GM19240 (cell line): ENCODE measurements at regions not wholly inside any gene's neighbourhood (a gene's known extent, or its start where the extent isn't known, plus 50 kb on each side); places are given as distances from the start of the nearest gene placed in this dataset.

ENCODE experiments used
- DNase-seq: peaks from one replicate; pipeline ENCODE4 v3.0.0; 2011; ENCODE audit warnings: low spot score; ENCODE audit not compliant: insufficient read length

DNA sequence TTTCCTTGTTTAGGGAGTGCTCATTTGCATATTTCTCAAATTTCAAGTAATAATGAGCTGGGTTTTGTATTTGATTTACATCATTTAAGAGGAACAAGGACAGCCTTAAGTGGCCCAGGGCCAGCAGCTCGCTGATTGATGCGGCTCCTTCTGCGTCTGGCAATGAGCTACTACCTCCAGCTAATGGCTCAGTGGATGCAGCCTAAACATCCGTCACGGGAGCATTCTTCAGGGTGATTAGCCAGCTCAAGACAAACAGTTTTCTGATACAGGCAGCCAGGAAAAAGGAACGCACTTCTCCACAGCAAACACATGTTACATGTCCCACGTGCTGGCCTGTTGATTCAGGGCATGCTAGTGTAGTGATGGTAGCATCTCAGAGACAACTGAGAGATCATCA, 169.3 kb upstream of the TCERG1L start:
- DNase-seq: no peak

DNA sequence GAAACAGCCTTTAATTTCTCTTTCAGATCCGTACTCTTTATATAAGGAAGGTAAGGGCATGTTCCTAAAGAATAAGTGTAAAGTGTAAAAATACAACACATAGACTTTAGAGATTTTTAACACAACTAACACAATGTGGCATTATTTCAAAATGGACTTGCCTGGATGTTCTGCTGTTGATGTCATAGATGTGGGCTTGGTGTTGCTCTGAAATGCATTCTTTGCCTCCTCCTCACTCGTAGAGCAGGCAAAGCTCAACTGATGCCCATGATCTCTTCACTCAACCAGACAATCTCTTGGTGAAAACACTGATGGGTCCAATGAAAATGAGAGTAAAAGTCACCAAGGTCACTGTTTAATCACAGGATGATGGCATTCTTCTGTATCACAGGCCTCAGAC, 174.2 kb upstream of the TCERG1L start:
- DNase-seq: no peak

GRCh38 chr10:131487822-131488221, 176.3 kb upstream of the TCERG1L start:
- no peak for DNase-seq

- DNase-seq: no peak
These were observed 179.6 kb upstream of the TCERG1L start for GRCh38 chr10:131490991-131491594.

DNA sequence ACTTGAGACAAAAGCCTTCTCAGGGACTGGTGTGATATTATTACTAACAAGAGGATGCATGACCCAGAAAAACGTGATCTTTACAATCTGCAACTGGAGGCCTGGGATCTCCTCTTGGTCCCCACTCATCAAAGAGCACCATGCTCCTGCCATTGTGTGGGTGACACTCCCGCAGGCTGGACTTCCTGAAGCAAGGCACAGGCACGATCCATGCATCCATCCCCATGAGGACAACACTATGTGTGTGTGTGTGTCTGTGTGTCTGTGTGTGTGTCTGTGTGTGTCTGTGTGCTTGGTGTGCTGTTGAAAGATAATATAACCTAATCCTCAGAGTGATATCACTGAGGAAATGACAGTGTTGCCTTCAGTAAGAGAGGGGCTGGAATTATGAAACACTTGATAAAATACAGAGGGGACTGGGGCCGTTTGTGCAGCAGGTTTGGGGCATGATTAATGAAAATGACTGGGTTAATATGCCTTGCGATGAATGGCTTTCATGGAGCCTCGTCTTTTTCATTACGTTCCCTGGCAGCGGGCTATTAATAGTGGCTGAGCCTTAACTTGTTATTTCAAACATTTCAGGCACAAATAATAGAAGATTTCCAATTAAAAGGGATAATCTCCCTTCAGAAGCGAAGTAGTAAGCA, 180.8 kb upstream of the TCERG1L start:
- DNase-seq: no peak

GRCh38 chr10:131493432-131493831, 181.9 kb upstream of the TCERG1L start:
- no peak for DNase-seq

DNA sequence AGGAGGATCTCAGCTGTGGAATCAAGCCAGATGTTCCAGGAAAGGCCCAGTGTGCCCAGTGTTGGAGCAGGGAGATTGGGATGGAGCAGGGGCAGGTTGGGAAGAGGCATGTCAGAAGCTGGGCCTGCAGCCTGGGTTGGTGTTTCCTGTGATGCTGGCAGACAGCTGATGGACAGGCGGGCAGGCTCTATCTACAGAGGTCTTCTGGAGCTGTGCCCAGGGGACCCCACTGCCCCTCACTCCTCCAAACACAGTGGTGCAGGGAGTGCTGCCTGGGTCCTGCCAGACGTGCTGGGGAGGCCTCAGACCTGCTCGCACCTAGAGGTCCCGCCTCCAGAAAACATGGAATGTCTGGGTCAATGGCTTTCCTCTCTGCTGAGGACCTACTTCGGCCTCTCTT, 182.9 kb upstream of the TCERG1L start:
- no peak for DNase-seq

DNA sequence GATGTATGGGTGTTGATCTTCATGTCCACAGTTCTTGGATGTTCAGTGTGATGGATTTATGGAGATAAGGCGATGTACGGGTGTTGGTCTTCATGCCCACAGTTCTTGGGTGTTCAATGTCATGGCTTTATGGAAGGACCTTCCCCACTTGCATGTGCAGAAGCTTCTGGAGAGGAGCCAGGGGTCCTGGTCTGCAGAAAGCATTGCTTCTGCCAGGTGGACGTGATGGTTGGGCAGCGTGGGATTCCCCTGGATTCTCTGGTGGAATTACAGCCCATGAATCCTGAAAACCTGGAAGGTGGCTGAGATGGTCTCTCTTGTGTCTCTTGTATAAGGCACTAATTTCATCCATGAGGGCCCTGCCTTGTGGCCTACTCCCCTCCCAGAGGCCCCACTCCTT, 183.7 kb upstream of the TCERG1L start:
- DNase-seq: no peak

DNA sequence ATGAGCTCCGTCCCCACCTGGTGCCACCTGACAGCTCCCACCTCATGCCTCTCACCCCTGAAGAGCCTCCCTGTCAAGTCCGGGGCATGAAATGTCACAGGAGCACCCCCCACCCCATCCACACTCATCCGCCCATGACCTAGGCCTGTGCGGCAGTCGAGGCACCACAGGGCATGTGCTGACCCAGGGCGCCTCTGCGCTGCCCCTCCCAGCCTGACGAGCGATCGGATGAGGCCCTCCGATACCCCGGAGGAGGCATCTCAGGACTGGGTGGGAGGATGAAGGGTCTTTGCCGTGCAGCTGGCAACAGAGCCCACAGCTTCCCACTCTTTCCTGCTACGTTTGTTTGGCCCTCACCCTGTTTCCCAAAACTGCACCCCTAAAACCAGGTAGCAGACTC, 184.4 kb upstream of the TCERG1L start:
- no peak for DNase-seq

DNA sequence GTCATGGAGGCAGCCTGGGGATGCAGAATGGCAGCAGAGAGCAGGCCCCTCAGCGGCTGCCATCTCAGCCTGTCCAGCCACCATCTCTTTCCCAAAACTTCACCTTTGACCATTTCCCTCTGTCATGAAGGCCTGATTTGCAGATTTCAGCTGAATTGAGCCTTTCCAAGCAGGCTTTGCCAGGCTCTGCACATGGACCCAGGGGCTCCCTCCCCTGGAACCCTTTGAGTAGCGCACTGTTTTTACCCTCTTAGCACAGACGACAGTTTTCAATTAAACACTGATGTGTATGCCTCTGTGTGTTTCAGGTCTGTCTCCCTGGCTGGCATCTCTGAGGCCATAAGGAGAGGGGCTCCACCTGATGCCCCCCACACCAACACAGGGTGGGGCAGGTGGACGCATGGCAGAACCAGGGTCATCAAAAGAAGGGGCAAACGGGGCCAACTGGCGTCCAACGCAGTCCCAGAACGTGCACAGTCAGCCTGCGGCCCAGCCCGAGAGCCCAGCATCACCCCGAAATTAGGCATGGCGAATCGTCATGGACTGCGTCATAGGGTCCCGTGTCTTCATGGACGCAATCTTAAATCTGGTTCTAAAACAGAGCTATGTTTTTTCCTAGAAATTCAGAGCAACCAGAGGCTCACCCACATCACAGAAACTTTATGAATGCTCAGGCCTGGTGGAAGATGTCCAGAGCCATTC, 185.0 kb upstream of the TCERG1L start:
- no peak for DNase-seq

DNA sequence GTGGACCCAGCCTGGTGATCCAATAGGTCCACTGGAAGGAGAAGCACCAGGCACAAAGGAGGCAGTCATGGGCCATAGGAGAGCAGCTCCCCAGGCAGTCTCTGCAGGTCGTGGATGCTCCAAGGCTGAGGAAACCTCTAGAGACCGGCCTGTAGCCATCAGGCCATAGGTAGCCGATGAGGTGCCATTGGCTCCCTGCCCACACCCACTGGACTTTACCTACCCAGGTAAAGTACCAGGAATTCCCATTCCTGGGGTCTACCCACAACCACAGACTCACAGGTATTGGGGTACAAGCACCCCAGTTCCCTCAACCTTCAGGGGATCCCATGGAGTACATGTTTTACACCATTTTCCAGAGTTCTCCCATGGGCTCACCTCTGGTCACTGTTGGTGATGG, 188.0 kb upstream of the TCERG1L start:
- DNase-seq: no peak

DNA sequence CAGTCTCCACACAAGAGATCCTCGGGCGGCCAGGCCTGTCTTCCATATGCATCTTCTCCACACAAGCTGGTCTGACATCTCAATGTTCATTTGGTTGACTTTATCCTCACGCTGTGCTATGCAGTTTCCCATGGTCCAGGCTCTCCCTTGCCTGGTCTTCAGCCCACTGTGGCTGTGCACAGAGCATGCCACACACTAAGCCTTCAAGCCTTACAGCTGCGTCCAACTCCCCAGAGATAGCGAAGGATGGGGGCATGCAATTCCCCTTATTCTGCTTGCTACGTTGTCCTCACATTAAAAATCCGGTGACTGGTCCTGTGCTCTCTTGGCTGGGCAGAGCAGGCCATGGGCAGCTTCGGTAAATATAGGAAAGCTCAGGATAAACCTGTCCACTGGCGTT, 188.7 kb upstream of the TCERG1L start:
- no peak for DNase-seq

DNA sequence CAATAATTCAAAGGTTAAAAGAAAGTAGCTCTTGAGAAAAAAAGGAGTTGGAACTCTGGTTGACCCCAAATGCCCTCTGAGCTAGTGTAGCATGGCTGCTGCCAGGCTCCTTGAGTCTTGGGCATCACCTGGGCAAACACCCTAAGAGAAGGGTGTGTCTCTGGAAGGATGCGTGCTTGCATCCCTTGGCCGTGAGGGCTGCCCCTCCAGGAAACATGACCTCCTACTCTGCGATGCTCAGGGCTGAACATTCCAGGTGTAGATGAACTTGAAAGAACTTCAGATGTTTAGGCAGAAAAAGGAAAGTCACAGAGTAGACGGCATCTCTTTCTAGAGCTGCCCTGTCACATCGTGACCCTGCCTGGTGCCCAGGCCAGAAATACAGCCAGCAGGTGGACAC, 189.4 kb upstream of the TCERG1L start:
- DNase-seq: no peak

DNA sequence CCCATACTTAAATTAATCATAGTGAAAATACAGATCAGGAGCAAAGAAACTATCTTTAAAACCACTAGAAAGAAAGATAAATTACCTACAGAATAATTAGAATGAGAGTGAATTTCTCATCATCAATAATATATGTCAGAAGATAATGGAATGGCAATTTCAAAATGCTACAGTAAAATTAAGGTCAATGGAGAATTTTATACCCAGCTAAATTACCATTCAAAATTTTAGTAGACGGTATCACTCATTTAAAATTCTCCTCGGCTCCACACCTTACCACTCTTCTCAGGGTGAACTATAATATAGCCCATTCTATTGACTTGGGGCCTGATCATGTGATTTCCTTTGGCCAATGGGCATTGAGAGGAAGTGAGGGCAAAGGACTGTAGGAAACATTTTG, 192.5 kb upstream of the TCERG1L start:
- DNase-seq: no peak

- no peak for DNase-seq
These were observed 199.9 kb upstream of the TCERG1L start for GRCh38 chr10:131511391-131511790.

GRCh38 chr10:131512852-131513251, 201.3 kb upstream of the TCERG1L start:
- no peak for DNase-seq

GRCh38 chr10:131513445-131513844, 201.9 kb upstream of the TCERG1L start:
- no peak for DNase-seq

- no peak for DNase-seq
These were observed 202.4 kb upstream of the TCERG1L start for GRCh38 chr10:131513901-131514300.

GRCh38 chr10:131514454-131514853, 202.9 kb upstream of the TCERG1L start:
- no peak for DNase-seq

DNA sequence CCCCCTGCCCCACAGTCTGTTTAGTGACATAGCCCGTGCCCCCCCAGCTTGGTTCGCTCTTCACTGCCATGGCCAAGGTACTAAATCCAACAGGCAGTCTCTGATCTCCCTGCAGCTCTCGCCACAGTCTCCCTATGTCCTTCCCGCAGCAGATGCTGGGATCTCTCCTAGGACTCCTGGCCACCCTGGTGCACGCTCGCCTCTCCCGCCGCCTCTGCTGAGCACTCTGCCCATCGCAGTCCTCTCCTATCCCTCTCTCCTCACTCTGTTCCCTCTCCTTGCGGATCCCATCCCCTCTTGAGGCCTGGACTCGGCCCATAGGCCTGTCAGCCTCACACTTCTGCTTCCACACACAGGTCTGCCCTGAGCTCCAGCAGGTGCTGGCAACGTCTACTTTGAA, 204.8 kb upstream of the TCERG1L start:
- no peak for DNase-seq

DNA sequence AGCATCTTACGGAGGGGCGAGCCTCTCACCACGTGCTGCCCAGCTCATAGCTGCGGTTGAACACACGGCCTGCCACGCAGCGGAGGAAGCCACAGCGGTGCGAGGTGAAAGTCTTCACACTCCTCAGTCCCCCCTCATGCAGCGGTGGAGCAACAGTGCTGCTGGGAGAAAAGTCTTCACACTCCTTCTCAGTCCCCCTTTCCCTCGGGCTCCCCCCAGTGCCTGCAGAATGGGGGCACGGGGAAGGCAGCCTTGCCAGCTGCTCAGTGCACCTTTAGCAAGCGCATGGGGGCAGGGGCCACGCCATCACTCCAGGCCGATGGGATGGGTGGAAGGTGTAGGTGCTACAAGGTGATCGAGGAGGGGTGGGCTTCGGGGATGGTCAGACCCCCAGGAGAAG, 206.3 kb upstream of the TCERG1L start:
- no peak for DNase-seq

- no peak for DNase-seq
These were observed 208.4 kb upstream of the TCERG1L start for GRCh38 chr10:131519723-131520605.
